HCT116 (cell line): ENCODE measurements at regions not wholly inside any gene's neighbourhood (a gene's known extent, or its start where the extent isn't known, plus 50 kb on each side); places are given as distances from the start of the nearest gene placed in this dataset.

Experiments used
- POLR2A ChIP-seq: IDR thresholded peaks from 2 replicates; pipeline ENCODE4 v1.7.0; 2011; ENCODE audit warnings: borderline replicate concordance; ENCODE audit not compliant: insufficient read depth, insufficient read length; ENCODE audit errors: extremely low read depth
- POLR2AphosphoS5 ChIP-seq: IDR thresholded peaks from 2 replicates; pipeline ENCODE4 v1.6.1; 2011; ENCODE audit warnings: mild to moderate bottlenecking, low read depth, low read length, moderate library complexity
- RAD21 ChIP-seq: IDR thresholded peaks from 2 replicates; pipeline ENCODE4 v1.6.1; 2012; ENCODE audit warnings: low read depth, mild to moderate bottlenecking
- TCF7L2 ChIP-seq: IDR thresholded peaks from 2 replicates; pipeline ENCODE4 v1.7.0; 2011; ENCODE audit warnings: borderline replicate concordance, inconsistent platforms; ENCODE audit not compliant: insufficient read depth, insufficient read length; ENCODE audit errors: extremely low read depth
- YY1 ChIP-seq: IDR thresholded peaks from 2 replicates; pipeline ENCODE4 v1.6.1; 2011; ENCODE audit warnings: low read length, low read depth, moderate library complexity, mild to moderate bottlenecking; ENCODE audit not compliant: insufficient replicate concordance; ENCODE audit errors: extremely low read depth
- ZNF274 ChIP-seq: fragments of 200-500 bp; sonication (Bioruptor generic); IDR thresholded peaks from 2 replicates; pipeline ENCODE4 v1.6.1; 2014; ENCODE audit warnings: mild to moderate bottlenecking, low read depth, low read length, inconsistent platforms
- TF ChIP-seq, protein P1 (sequence below), 3 experiments: fragments of 200-600 bp in 1 of 3; sonication (generic) in 1 of 3; IDR thresholded peaks in 2 of 3; conservative IDR thresholded peaks in 1 of 3; 2 replicates each; pipeline ENCODE4 v1.5.1; 2012 to 2017; ENCODE audit warnings: low read depth in 2 of 3, low read length in 2 of 3, antibody characterized with exemption in 1 of 3, borderline replicate concordance in 1 of 3, control low read depth in 1 of 3, mild to moderate bottlenecking in 1 of 3, mixed read lengths in 1 of 3, mixed run types in 1 of 3, moderate library complexity in 1 of 3; ENCODE audit not compliant: insufficient read depth in 1 of 3
- TF ChIP-seq, protein P2 (sequence below): IDR thresholded peaks from 2 replicates; pipeline ENCODE4 v1.6.1; 2012; ENCODE audit warnings: low read depth
- TF ChIP-seq, protein P3 (sequence below): IDR thresholded peaks from 2 replicates; pipeline ENCODE4 v1.6.1; 2012

DNA sequence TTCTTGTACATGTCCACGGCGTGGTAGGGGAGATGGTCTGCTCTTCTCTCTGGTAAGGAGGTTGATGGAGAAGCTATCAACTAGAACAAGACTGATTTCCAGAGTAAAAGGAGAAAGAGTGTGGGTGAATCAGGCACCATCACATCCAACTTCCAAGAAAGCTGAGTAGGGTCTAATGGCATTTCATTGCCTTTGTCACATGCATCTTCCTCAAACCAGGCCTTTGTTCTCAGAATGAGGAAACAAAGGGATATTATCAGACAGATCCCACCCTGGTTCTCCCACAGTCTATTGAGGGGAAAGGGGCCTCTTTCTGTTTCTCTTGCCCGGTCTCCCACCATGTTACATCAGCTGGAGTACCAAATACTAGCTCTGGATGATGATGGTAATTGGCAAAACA lies 160.2 kb upstream of the RBPJ start:
- TF ChIP-seq POLR2AphosphoS5, result no peak
- TF ChIP-seq TCF7L2, result no peak
- TF ChIP-seq YY1, result no peak
- TF ChIP-seq POLR2A, result no peak
- TF ChIP-seq, protein P1, sequence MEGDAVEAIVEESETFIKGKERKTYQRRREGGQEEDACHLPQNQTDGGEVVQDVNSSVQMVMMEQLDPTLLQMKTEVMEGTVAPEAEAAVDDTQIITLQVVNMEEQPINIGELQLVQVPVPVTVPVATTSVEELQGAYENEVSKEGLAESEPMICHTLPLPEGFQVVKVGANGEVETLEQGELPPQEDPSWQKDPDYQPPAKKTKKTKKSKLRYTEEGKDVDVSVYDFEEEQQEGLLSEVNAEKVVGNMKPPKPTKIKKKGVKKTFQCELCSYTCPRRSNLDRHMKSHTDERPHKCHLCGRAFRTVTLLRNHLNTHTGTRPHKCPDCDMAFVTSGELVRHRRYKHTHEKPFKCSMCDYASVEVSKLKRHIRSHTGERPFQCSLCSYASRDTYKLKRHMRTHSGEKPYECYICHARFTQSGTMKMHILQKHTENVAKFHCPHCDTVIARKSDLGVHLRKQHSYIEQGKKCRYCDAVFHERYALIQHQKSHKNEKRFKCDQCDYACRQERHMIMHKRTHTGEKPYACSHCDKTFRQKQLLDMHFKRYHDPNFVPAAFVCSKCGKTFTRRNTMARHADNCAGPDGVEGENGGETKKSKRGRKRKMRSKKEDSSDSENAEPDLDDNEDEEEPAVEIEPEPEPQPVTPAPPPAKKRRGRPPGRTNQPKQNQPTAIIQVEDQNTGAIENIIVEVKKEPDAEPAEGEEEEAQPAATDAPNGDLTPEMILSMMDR (IDR thresholded peaks at IDR 0.05 in 2 of 3, conservative IDR thresholded peaks at IDR 0.05 in 1 of 3; ENCODE audit: borderline replicate concordance in 1 of 3, insufficient read depth in 1 of 3, low read depth in 2 of 3, low read length in 2 of 3), result no peak
- no peak for TF ChIP-seq ZNF274
- TF ChIP-seq, protein P2, sequence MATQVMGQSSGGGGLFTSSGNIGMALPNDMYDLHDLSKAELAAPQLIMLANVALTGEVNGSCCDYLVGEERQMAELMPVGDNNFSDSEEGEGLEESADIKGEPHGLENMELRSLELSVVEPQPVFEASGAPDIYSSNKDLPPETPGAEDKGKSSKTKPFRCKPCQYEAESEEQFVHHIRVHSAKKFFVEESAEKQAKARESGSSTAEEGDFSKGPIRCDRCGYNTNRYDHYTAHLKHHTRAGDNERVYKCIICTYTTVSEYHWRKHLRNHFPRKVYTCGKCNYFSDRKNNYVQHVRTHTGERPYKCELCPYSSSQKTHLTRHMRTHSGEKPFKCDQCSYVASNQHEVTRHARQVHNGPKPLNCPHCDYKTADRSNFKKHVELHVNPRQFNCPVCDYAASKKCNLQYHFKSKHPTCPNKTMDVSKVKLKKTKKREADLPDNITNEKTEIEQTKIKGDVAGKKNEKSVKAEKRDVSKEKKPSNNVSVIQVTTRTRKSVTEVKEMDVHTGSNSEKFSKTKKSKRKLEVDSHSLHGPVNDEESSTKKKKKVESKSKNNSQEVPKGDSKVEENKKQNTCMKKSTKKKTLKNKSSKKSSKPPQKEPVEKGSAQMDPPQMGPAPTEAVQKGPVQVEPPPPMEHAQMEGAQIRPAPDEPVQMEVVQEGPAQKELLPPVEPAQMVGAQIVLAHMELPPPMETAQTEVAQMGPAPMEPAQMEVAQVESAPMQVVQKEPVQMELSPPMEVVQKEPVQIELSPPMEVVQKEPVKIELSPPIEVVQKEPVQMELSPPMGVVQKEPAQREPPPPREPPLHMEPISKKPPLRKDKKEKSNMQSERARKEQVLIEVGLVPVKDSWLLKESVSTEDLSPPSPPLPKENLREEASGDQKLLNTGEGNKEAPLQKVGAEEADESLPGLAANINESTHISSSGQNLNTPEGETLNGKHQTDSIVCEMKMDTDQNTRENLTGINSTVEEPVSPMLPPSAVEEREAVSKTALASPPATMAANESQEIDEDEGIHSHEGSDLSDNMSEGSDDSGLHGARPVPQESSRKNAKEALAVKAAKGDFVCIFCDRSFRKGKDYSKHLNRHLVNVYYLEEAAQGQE, result no peak
- TF ChIP-seq RAD21, result no peak
- TF ChIP-seq, protein P3, sequence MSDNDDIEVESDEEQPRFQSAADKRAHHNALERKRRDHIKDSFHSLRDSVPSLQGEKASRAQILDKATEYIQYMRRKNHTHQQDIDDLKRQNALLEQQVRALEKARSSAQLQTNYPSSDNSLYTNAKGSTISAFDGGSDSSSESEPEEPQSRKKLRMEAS, result no peak
